ENCODE measurements at regions not wholly inside any gene's neighbourhood (a gene's known extent, or its start where the extent isn't known, plus 50 kb on each side); places are given as distances from the start of the nearest gene placed in this dataset.

DNA sequence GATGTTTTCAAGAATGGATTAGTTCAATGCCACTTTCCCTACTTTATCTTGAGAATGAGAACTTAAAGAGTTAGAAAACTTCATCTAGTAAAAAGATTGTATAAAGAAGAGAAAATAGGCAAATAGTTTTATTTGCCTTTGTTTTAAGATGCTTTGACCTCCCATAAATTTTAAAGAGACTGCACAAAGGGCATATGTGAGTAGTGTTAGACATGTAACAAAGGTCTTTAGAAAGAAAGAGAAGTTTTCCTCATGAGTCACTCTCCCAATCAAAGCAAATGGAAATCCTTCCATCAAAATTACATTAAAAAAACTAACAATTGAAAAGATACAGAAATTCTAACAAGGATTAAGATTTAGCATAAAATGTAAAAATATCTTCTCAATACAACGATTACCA lies 381.8 kb upstream of the KIF2A start:
- TF ChIP-seq EP300 (IDR thresholded peaks at IDR 0.05) (no peak), POLR2A (IDR thresholded peaks at IDR 0.05) (no peak), POLR2AphosphoS5 (IDR thresholded peaks at IDR 0.05) (no peak)
